Keratinocyte (primary cell): ENCODE measurements at regions not wholly inside any gene's neighbourhood (a gene's known extent, or its start where the extent isn't known, plus 50 kb on each side); places are given as distances from the start of the nearest gene placed in this dataset.

Experiments used
- CTCF ChIP-seq, 3 experiments: IDR thresholded peaks in 1 of 3; conservative IDR thresholded peaks in 1 of 3; optimal IDR thresholded peaks in 1 of 3; 2 replicates in 2 of 3; 3 replicates in 1 of 3; pipeline versions ENCODE3 to v1.5.1; 2011; ENCODE audit warnings: low read length in 3 of 3, mild to moderate bottlenecking in 3 of 3, moderate library complexity in 2 of 3, control low read depth in 1 of 3, inconsistent platforms in 1 of 3; ENCODE audit not compliant: insufficient read depth in 2 of 3; ENCODE audit errors: extremely low read depth in 1 of 3
- EZH2 ChIP-seq: IDR thresholded peaks from one replicate; pipeline ENCODE4 v1.6.1; 2012; ENCODE audit warnings: inconsistent platforms, mild to moderate bottlenecking, low read length, moderate library complexity

- no peak for TF ChIP-seq CTCF (optimal IDR thresholded peaks at IDR 0.05 in 1 of 3, IDR thresholded peaks at IDR 0.05 in 1 of 3, conservative IDR thresholded peaks at IDR 0.05 in 1 of 3; ENCODE audit: extremely low read depth in 1 of 3, insufficient read depth in 2 of 3, low read length in 3 of 3)
- no peak for TF ChIP-seq EZH2
Measured at GRCh38 chr14:103271189-103271588, 62.8 kb upstream of the EIF5 start.
